GM12878 (cell line): ENCODE measurements at regions not wholly inside any gene's neighbourhood (a gene's known extent, or its start where the extent isn't known, plus 50 kb on each side); places are given as distances from the start of the nearest gene placed in this dataset.

ENCODE experiments used
- ATAC-seq: fragments of 200-7000 bp; cut with Tn5 transposase; 3 replicates; pipeline ENCODE4 v1.9.1; 2020; ENCODE audit warnings: mild to moderate bottlenecking, moderate library complexity
- BruUV-seq: library from RNA; stranded (reverse); fragments of 400-500 nt; replicated peaks from 2 replicates; lab custom pipeline; 2021; lab: Mats Ljungman, UMichigan
- CTCF ChIA-PET: fragments of 300-600 bp; sonication (Branson Sonifier 250); formaldehyde crosslinking; extraction: SDS; loops from one replicate; lab custom pipeline; 2021; ENCODE audit warnings: inconsistent platforms; lab: Yijun Ruan, JAX
- POLR2A ChIA-PET: fragments of 350-600 bp; formaldehyde crosslinking; extraction: SDS; loops from one replicate; lab custom pipeline; 2021; ENCODE audit warnings: inconsistent platforms; lab: Charles Lee
- RAD21 ChIA-PET: fragments of 300-600 bp; sonication (Branson Sonifier 250); formaldehyde crosslinking; loops from one replicate; lab custom pipeline; 2023; ENCODE audit warnings: antibody characterized with exemption; ENCODE audit not compliant: unreplicated experiment; lab: Charles Lee
- SMC1A ChIA-PET: fragments of 300-600 bp; sonication (Branson Sonifier 250); formaldehyde crosslinking; loops from one replicate; lab custom pipeline; 2023; ENCODE audit not compliant: unreplicated experiment, uncharacterized antibody; lab: Charles Lee
- DNase-seq: peaks from one replicate; pipeline ENCODE4 v3.0.0-alpha.2; 2011; ENCODE audit warnings: low read depth, low spot score
- FAIRE-seq: peaks from 3 replicates; lab custom pipeline; 2011; peaks lifted over from hg19 to GRCh38; lab: Jason Lieb, UNC
- H2AFZ ChIP-seq: 2 replicates; pipeline ENCODE4 v1.6.0; 2011; ENCODE audit warnings: low read depth, low read length, control low read depth; ENCODE audit not compliant: control insufficient read depth
- H3K27ac ChIP-seq: 2 replicates; pipeline ENCODE4 v1.5.1; 2011; ENCODE audit warnings: control low read depth; ENCODE audit not compliant: control insufficient read depth, insufficient read depth
- H3K27me3 ChIP-seq, 2 experiments: replicated peaks in 1 of 2; 2 replicates each; pipeline versions ENCODE4 v1.6.0 to v1.6.1; 2011; ENCODE audit warnings: low read length in 1 of 2; ENCODE audit not compliant: control insufficient read depth in 2 of 2, insufficient read depth in 2 of 2
- H3K36me3 ChIP-seq, 2 experiments: 2 replicates each; pipeline ENCODE4 v1.5.1; 2011; ENCODE audit warnings: low read length in 1 of 2; ENCODE audit not compliant: control insufficient read depth in 2 of 2, insufficient read depth in 2 of 2
- H3K4me1 ChIP-seq: 2 replicates; pipeline ENCODE4 v1.6.1; 2011; ENCODE audit warnings: mild to moderate bottlenecking, low read length, moderate library complexity, mixed read lengths; ENCODE audit not compliant: control insufficient read depth, insufficient read depth
- H3K4me2 ChIP-seq: 2 replicates; pipeline ENCODE4 v1.6.0; 2011; ENCODE audit warnings: control low read depth; ENCODE audit not compliant: control insufficient read depth, insufficient read depth
- H3K4me3 ChIP-seq: fragments of 200-600 bp; sonication (generic); 2 replicates; pipeline ENCODE4 v1.5.1; 2016
- H3K79me2 ChIP-seq: 2 replicates; pipeline ENCODE4 v1.6.0; 2011; ENCODE audit warnings: low read length; ENCODE audit not compliant: control insufficient read depth, insufficient read depth
- H3K9ac ChIP-seq: 2 replicates; pipeline ENCODE4 v1.8.0; 2011; ENCODE audit warnings: low read length, control low read depth, mixed read lengths; ENCODE audit not compliant: control insufficient read depth, insufficient read depth
- H3K9me3 ChIP-seq: replicated peaks from 3 replicates; pipeline ENCODE4 v1.5.1; 2011; ENCODE audit warnings: mild to moderate bottlenecking, low read length; ENCODE audit not compliant: control insufficient read depth, insufficient read depth
- H4K20me1 ChIP-seq: 2 replicates; pipeline ENCODE4 v1.6.0; 2011; ENCODE audit not compliant: control insufficient read depth, insufficient read depth
- ASH2L ChIP-seq: fragments of 300-600, 200-600 bp; sonication (generic); IDR thresholded peaks from 2 replicates; pipeline ENCODE4 v1.6.1; 2017; ENCODE audit warnings: low read depth, mild to moderate bottlenecking, borderline replicate concordance
- CBFB ChIP-seq: IDR thresholded peaks from 2 replicates; pipeline ENCODE4 v1.6.1; 2016; ENCODE audit warnings: antibody characterized with exemption, low read depth
- CREM ChIP-seq: IDR thresholded peaks from 2 replicates; pipeline ENCODE4 v1.6.1; 2014; ENCODE audit warnings: antibody characterized with exemption, low read depth
- E4F1 ChIP-seq: fragments of 450-650 bp; IDR thresholded peaks from 2 replicates; pipeline ENCODE4 v1.6.1; 2018; ENCODE audit warnings: borderline replicate concordance, mild to moderate bottlenecking; ENCODE audit not compliant: partially characterized antibody
- ELK1 ChIP-seq: IDR thresholded peaks from 2 replicates; pipeline ENCODE4 v1.6.1; 2012; ENCODE audit warnings: low read depth, low read length, improper control_type of control experiment
- KDM1A ChIP-seq: fragments of 200-600 bp; sonication (generic); IDR thresholded peaks from 2 replicates; pipeline ENCODE4 v1.6.1; 2016; ENCODE audit warnings: borderline replicate concordance
- NFYB ChIP-seq: IDR thresholded peaks from 2 replicates; pipeline ENCODE4 v1.6.1; 2011; ENCODE audit warnings: low read depth, mild to moderate bottlenecking, low read length, improper control_type of control experiment, moderate library complexity; ENCODE audit not compliant: insufficient read depth
- POU2F2 ChIP-seq: IDR thresholded peaks from 3 replicates; pipeline ENCODE4 v1.6.1; 2011; ENCODE audit warnings: low read depth, mild to moderate bottlenecking, low read length, borderline replicate concordance
- RUNX3 ChIP-seq: IDR thresholded peaks from 2 replicates; pipeline ENCODE4 v1.6.1; 2012; ENCODE audit warnings: low read length, inconsistent platforms
- TAF1 ChIP-seq: IDR thresholded peaks from 2 replicates; pipeline ENCODE4 v1.6.1; 2011; ENCODE audit warnings: mild to moderate bottlenecking, low read depth, low read length, borderline replicate concordance
- ZNF207 ChIP-seq: fragments of 450-650 bp; IDR thresholded peaks from 2 replicates; pipeline ENCODE4 v1.6.1; 2014; ENCODE audit warnings: antibody characterized with exemption, mild to moderate bottlenecking, borderline replicate concordance
- ZNF622 ChIP-seq: fragments of 450-650 bp; IDR thresholded peaks from 2 replicates; pipeline ENCODE4 v1.6.1; 2017; ENCODE audit warnings: mild to moderate bottlenecking, inconsistent platforms
- WGBS: methylation state at CpG from one replicate; pipeline ENCODE4 v1.1.6; 2016; ENCODE audit warnings: low lambda C conversion rate; ENCODE audit not compliant: insufficient replicate concordance, insufficient coverage; ENCODE audit errors: missing lambda C conversion rate; 5-methylcytosine and 5-hydroxymethylcytosine counted together
- in situ Hi-C: fragments of 300-500 bp; cut with MboI; formaldehyde crosslinking; loops from 9 replicates; pipeline ENCODE4 v1.14.3; 2018; ENCODE audit warnings: mixed read lengths
- intact Hi-C: fragments of 100-400 bp; cut with micrococcal nuclease; formaldehyde crosslinking; loops from one replicate; pipeline ENCODE4 v1.14.2; 2022; ENCODE audit not compliant: unreplicated experiment

GRCh38 chr13:53197424-53197823 lies 168.8 kb downstream of the OLFM4 start (continued):
- no peak for TF ChIP-seq E4F1

GRCh38 chr13:53198017-53198416 lies 169.4 kb downstream of the OLFM4 start:
- ChIA-PET SMC1A (interaction anchor here (1.3 kb wide), 2 partner anchors 9 to 52 kb away, joined by 3 read pairs; no protein-coding TSS in a partner anchor), POLR2A (no interaction called here), CTCF (interaction anchor here (0.9 to 1.6 kb wide), 4 partner anchors 9 to 230 kb away, joined by 3 to 8 read pairs (median 4); no protein-coding TSS in a partner anchor), RAD21 (interaction anchor here (1.0 kb wide), 1 partner anchor 230 kb away, joined by 3 read pairs; no protein-coding TSS in a partner anchor)
- Histone ChIP-seq H3K36me3 (no peaks in the 10 kb centered on the region), H4K20me1 (no peaks in the 10 kb centered on the region), H3K79me2 (no peaks in the 10 kb centered on the region), H3K9ac (no peak overlapping the region), H2AFZ (no peak overlapping the region), H3K4me3 (no peak overlapping the region), H3K9me3 (no peaks in the 10 kb centered on the region; the same call in 2 of the 3 replicates), H3K27ac (no peak overlapping the region), H3K4me1 (no peaks in the 10 kb centered on the region), H3K4me2 (no peak overlapping the region), H3K27me3 (no peaks in the 10 kb centered on the region; a peak in 1 of 4 replicates)
- FAIRE-seq: no peak
- intact Hi-C loops: no loop called here
- in situ Hi-C loops: no loop called here
- no peak for ATAC-seq
- BruUV-seq: no TSS peak
- DNase-seq: no peak
- 27% methylated on average over 1 of the region's 1 CpG for WGBS
- TF ChIP-seq ZNF207 (no peak), POU2F2 (no peak), ASH2L (no peak), ELK1 (no peak), KDM1A (no peak), NFYB (no peak), CREM (no peak), CBFB (no peak), TAF1 (no peak), ZNF622 (no peak), RUNX3 (no peak)
